GM23248 (cell line): ENCODE measurements at regions not wholly inside any gene's neighbourhood (a gene's known extent, or its start where the extent isn't known, plus 50 kb on each side); places are given as distances from the start of the nearest gene placed in this dataset.

ENCODE experiments used
- EZH2 ChIP-seq: fragments of 200-600 bp; sonication (generic); IDR thresholded peaks from 2 replicates; pipeline ENCODE4 v1.6.1; 2018; ENCODE audit warnings: antibody characterized with exemption, mild to moderate bottlenecking; ENCODE audit not compliant: insufficient read depth, poor library complexity, severe bottlenecking
- EZH2phosphoT487 ChIP-seq: fragments of 200-600 bp; sonication (generic); IDR thresholded peaks from 2 replicates; pipeline ENCODE4 v1.6.1; 2018; ENCODE audit warnings: antibody characterized with exemption, moderate library complexity, mild to moderate bottlenecking, low read depth; ENCODE audit not compliant: insufficient read depth

DNA sequence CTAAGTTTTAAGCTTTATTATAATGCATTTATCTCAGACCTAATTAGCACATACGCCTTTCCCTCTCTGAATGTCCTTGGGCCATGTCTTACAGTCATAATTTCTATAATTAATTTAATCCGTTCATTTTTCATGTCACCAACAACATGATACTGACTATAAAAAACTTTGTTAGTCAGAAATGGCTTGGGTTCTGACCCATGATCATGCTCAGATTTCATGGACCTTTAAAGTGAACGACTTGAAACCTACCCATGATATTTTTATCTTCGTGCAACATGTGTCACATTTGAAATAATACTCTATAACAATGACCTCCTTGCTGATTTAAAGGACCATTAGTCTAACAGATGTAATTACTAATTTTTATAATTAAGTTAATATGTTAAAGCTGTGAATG is 1033.8 kb downstream of the DIPK2A start:
- TF ChIP-seq EZH2 = no peak
- TF ChIP-seq EZH2phosphoT487 = no peak
